ENCODE measurements at regions not wholly inside any gene's neighbourhood (a gene's known extent, or its start where the extent isn't known, plus 50 kb on each side); places are given as distances from the start of the nearest gene placed in this dataset.

- H3K4me3 ChIP-seq (ENCODE audit: low read depth, low read length) = no peak overlapping the region
- TF ChIP-seq CTCF (IDR thresholded peaks at IDR 0.05; ENCODE audit: control insufficient read depth, extremely low read depth, insufficient read depth) = no peak
- DNase-seq (ENCODE audit: low read depth) = no peak
Observed at GRCh38 chr1:228980232-228980937, 245.1 kb downstream of the RHOU start.

GRCh38 chr1:228982637-228983036 is 247.4 kb downstream of the RHOU start:
- TF ChIP-seq CTCF (IDR thresholded peaks at IDR 0.05; ENCODE audit: control insufficient read depth, extremely low read depth, insufficient read depth) = no peak
- H3K4me3 ChIP-seq (ENCODE audit: low read depth, low read length) = no peak overlapping the region
- DNase-seq (ENCODE audit: low read depth) = no peak

GRCh38 chr1:228983231-228983660 is 248.0 kb downstream of the RHOU start:
- TF ChIP-seq CTCF (IDR thresholded peaks at IDR 0.05; ENCODE audit: control insufficient read depth, extremely low read depth, insufficient read depth) = no peak
- H3K4me3 ChIP-seq (ENCODE audit: low read depth, low read length) = no peak overlapping the region
- DNase-seq (ENCODE audit: low read depth) = no peak

- peak; percentile 27 for DNase-seq (ENCODE audit: low read depth)
- no peak overlapping the region for H3K4me3 ChIP-seq (ENCODE audit: low read depth, low read length)
- TF ChIP-seq CTCF (IDR thresholded peaks at IDR 0.05; ENCODE audit: control insufficient read depth, extremely low read depth, insufficient read depth) = no peak
Observed at GRCh38 chr1:228983661-228984060, 248.4 kb downstream of the RHOU start.

GRCh38 chr1:228984107-228984506 is 248.8 kb downstream of the RHOU start:
- TF ChIP-seq CTCF (IDR thresholded peaks at IDR 0.05; ENCODE audit: control insufficient read depth, extremely low read depth, insufficient read depth) = no peak
- no peak for DNase-seq (ENCODE audit: low read depth)
- H3K4me3 ChIP-seq (ENCODE audit: low read depth, low read length) = no peak overlapping the region

GRCh38 chr1:228984646-228985631 is 249.7 kb downstream of the RHOU start:
- DNase-seq (ENCODE audit: low read depth) = no peak
- no peak for TF ChIP-seq CTCF (IDR thresholded peaks at IDR 0.05; ENCODE audit: control insufficient read depth, extremely low read depth, insufficient read depth)
- no peak overlapping the region for H3K4me3 ChIP-seq (ENCODE audit: low read depth, low read length)
